Activated CD8-positive, alpha-beta memory T cell treated with anti-CD3 and anti-CD28 coated beads for 36 hours (primary cell): ENCODE measurements at regions not wholly inside any gene's neighbourhood (a gene's known extent, or its start where the extent isn't known, plus 50 kb on each side); places are given as distances from the start of the nearest gene placed in this dataset.

Source experiments
- CTCF ChIA-PET: fragments of 350-600 bp; sonication (Branson Sonifier 250); formaldehyde crosslinking; loops from one replicate; lab custom pipeline; 2021; ENCODE audit warnings: antibody characterized with exemption; lab: Charles Lee
- POLR2A ChIA-PET: fragments of 350-600 bp; sonication (Branson Sonifier 250); formaldehyde crosslinking; loops from one replicate; lab custom pipeline; 2021; ENCODE audit warnings: antibody characterized with exemption; lab: Charles Lee

DNA sequence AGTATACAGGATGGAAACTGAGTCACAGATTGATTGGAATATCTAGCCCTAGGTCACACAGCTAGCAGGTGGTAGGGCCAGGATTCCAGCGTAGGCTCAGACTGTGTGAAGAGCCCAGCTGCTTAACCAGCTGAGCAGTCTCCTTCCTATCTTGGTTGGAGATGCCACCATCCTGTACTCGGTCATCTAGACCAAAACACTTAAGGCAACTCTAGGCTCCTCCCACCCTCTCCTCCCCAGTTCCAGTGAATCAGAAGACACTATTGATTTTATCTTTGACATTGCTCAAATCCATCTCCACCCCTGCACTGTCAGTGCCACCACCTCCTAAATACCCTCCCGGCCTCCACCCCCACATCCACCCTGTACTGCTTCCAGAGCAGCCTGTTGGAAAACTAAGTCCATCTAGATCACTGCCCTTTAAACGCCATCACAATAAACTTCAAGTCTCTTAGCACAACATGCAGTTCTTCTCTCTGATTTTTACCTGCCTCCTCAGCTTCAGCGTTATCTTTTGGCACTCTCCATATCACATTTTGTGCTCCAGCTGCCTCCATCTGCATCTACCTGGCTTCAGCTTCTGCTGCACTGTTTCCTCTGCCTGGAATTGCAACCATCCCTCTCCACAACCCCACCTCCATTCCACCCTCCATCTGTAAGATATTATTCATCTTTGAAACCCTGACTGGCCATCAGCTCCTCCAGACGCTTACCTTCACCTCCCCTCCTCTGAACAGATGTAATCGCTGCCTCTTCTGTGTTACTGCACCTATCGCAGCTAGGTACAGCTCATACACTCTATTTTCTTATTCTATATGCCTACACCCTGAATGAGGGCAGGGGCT, 86.8 kb upstream of the ACP3 start:
- POLR2A ChIA-PET: no interaction called here
- CTCF ChIA-PET: no interaction called here

GRCh38 chr3:132231633-132232032, 85.6 kb upstream of the ACP3 start:
- ChIA-PET CTCF (no interaction called here), POLR2A (no interaction called here)

- POLR2A ChIA-PET: no interaction called here
- CTCF ChIA-PET: no interaction called here
Measured at GRCh38 chr3:132232231-132232792, 84.9 kb upstream of the ACP3 start.

DNA sequence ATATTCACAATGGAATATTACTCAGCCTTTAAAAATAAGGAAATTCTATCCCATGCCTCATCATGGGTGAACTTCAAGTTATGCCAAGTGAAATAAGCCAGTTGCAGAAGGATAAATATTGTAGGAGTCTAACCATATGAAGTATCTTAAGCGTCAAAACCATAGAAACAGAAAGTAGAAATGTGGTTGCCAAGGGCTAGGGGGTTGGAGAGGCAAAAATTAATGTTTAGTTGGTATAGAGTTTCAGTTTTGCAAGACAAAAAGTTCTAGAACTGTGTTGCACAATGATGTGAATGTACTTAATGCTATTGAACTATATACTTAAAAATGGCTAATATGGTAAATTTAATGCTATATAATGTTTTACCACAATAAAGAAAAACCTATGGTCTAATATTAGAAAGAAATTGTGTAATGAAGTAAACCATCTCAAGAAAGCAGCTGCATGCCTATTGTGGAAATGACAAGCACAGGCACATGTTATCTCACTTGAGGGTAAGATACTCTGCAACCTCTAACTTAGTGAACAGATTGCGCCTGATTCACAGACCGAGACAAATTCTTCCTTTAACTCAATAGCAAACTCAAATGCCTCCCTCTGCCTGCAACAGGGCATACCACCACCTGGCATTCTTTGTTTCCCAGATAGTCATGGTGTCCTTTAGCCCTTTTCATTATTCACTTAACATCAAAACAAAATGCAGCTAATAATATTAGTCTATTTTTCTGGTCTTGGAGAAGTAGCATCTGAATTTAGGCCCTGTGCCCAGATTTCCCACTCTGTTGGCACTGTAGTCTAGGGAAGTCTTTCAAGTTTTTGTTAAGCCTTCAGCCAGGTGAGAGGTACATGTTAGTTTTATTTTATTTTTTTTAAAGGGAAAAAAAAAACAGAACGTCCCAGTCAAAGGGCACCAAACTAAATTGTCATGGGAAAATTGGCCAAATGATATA, 80.2 kb upstream of the ACP3 start:
- ChIA-PET CTCF (no interaction called here), POLR2A (no interaction called here)

DNA sequence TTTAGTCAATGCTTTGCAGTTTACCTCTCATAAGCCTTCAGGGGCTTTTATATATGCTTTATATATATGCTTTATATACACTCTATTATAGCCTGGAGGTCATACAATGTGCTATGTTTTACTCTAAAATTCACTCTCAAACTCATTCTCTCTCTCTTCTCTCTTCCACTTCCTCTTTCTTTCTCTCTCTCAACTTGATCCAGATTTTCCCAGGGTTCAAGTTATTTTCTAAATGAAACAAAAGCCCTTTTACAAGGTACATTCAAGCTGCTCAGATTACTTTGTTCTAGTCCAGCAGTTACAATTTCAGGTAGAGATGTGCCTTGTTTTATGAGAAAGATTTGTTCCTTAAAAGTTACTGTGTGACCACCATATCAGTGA, 79.6 kb upstream of the ACP3 start:
- POLR2A ChIA-PET: no interaction called here
- CTCF ChIA-PET: no interaction called here

DNA sequence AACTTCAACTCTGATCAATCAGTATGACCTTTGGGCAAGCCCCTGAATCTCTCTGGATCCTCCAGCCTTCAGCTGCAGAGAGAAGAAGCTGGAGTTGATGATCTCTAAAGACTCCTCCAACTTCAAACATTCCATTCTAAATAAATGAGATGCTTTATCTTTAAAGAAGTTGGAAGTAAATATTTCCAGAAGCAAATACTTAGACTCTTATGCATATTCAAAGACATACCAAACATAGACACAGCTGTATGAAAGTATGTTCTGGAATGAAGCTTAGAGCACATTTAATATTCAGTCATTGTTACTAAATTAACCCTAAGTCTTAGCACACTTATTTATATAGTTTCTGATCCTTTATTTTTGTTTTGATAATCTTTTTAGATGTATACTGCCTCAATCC, 77.6 kb upstream of the ACP3 start:
- POLR2A ChIA-PET: no interaction called here
- CTCF ChIA-PET: no interaction called here

DNA sequence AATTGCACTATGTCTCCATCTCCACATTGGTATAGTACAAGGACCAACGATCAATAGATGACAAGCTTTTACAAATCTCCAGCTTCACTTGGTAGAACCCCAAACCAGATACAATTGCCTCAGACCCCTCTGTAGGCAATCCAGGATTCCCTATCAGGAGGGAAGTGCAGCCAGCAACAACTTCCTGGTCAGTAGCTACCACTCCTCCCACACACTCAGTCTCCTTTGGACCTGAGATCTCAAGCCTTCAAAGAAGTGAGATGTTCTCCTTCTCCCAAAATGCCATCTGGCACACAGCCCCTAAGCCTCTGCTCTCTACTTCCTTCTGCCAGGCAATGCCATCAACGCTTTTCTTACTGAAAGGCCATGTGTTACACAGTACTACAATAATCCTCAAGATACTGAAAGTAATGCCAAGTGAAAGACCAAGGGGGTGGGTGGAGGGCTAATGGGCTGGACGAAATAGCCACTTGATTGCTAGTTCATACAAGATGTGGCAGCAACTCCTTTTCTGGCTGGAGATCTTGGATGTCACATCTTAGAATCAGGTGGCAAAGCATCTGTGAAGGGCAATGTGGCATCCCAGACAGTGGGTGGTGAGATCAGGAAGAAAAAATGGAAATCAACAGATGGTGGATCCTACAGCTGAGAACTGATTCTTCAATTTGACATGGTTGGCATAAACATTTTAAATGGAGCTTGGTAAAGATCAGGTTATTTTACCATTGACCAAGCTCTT, 75.3 kb upstream of the ACP3 start:
- CTCF ChIA-PET: no interaction called here
- POLR2A ChIA-PET: no interaction called here

DNA sequence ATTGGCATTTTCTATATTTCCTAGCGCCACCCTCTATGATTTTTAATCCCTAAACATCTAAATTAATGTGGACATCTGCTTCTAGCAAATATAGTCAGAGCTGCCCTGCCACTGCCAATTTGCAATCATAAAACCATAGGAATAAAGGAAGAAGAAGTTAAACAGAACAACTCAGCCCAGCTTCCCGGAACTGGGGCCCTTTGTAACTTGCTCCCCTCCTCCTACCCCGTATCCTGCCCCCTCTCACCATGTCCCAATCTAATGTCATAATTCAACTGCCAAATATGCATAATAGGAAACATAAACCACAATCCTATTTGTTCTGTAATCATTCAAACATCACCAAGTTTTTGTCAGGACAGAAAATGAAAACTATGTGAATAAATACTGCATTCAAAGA, 74.4 kb upstream of the ACP3 start:
- CTCF ChIA-PET: no interaction called here
- POLR2A ChIA-PET: no interaction called here

DNA sequence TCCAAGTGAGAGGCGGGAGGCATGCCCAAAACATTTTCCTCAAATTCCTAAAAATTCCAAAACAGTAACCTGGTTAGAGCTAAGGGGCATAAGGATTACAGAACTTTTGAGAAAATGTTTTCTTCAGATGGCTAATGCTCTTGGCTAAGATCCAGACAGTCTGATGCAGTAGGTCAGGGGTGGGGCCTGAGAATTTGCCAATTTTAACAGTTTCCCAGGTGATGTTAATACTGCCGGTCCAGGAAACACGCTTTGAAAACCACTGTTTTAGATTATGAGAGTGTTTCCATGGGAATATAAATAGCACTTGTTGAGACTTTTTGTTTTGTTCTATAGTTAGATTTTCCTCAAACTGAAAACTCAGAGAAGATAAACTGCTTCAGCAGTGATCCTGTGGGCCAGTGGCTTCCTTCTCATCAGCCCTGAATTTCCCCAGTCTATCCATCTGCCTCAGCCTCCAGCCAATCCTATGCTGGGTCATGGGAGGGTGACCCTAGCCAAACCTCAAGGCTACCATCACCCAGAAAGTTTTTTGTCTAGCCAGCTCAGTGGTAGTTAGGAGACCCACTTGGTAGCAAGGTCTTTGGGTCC, 71.6 kb upstream of the ACP3 start:
- ChIA-PET CTCF (no interaction called here), POLR2A (no interaction called here)

DNA sequence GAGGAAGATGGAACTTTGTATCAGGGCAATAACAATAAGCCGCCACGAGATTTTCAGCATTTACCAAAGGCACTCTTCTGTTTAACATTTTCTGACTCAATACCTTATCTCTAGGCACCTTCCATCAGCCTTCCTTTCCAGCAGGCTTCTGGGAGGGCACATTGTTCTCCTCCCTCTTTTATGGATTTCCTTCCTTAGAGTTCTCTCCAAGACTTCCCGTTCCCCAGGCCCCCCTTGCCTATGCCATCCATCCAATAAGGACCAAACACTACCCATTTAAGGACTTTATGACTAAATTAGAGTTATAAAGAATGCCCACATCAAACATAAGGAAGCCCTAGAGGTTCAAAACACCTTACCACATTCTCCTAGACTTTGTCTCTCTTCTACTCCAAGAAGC, 71.0 kb upstream of the ACP3 start:
- POLR2A ChIA-PET: no interaction called here
- CTCF ChIA-PET: no interaction called here

DNA sequence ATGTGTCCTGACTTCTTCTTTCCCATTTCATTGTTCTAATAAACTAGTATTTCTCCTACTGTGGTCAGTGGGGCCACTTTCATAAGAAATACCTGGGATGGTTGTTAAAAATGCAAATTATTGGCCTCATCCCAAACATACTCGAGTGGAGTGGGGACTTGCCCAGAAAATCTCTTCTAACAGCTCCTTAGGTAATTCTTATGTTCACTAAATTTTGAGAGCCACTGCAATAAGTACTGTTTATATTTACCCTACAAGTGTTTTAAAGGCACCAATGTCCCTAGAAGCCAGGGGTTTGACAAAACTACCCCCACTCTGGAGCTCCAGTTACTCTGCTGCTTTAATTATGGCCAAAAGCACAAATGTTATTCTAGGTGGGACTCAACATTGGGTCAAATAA, 70.0 kb upstream of the ACP3 start:
- ChIA-PET CTCF (no interaction called here), POLR2A (no interaction called here)

GRCh38 chr3:132248490-132248889, 68.7 kb upstream of the ACP3 start:
- POLR2A ChIA-PET: no interaction called here
- CTCF ChIA-PET: no interaction called here

DNA sequence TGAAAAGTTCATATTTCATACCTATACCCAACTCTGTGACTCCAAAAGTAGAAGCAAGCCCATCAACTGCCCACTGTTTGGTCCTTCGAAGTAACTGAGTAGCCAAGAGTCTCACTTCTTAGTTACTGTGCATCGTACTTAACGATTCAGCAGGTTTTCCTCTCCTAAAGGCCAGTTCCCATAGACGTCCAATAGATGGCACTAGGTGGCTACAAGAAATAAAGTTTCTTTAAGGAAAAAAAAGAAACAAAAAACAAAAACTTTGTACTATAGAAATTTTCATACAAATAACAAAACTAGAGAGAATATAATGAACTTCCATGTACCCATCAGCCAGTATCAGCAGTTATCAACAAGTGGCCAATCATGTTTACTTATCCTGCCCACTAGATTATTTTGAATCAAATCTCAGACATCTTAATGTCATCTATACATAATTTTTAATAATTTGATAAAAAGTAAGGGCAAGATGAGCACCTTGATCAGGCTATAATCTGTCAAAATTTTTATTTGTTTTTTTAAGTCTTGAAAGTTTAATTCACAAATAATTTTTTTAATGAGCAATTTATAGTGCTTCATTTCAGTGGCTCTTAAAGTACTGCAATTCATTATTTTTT, 63.8 kb upstream of the ACP3 start:
- ChIA-PET POLR2A (no interaction called here), CTCF (no interaction called here)

DNA sequence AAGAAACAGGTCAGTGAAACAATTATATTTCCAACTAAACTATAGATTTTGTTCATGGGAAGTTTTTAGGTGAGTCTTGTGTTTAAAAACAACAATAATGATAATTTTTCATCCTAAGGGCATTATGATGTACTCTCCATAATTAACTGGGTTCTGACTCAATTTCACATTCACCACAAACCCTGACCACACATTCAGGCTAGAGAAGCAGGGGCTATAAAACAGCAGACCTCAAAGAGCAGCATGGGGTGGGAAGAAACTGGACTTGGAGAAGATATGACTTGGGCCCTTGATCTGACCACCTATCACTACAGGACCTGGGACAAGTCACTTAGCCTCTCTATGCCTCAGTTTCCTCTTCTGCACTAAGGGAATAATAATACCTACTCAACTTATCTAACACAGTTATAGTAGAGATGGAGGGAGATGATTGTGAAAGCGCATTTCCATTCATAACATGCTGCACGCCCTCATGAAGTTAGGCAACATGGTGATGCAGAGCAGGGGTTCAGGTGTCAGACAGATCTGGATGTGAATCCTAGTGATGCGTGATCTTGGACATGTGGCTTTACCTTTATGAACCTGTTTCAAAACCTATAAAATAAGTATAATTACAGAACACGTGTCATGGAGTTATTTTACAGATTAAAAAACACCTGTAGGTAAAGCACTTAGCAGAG, 63.0 kb upstream of the ACP3 start:
- ChIA-PET CTCF (interaction anchor here (1.0 kb wide), 1 partner anchor 89 kb away, joined by 4 read pairs; no protein-coding TSS in a partner anchor), POLR2A (no interaction called here)

DNA sequence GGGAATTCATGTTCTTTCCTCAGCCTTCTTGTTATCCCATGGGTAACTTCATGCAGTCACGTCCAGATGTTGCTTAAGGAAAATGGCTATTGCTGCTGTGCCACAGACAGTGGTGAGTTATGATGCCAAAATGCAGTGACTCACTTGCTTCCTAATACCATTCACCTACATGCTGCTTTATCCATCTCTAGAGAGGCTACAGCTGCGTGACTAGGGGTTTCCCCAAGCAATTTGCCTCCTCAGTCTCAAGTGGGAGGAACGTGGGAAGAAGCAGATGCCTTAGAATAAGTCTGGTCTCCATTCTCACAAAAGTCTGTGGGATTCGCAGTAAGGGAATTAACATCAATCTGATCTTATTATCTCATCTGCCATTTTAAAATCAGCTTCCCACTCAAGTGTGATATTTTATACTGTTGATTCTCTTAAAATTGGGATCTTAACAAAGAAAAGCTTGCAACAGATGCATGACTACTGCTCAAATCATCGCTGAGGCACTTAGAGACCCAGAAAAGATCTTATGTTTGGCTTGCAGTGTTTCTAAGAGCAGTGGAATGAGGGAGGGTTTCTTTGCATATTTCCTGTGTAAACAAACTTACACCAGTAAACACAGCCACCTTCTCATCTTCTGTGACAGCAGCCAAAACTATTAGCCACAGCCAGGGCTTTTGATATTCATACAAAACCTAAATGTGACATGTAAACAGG, 62.0 kb upstream of the ACP3 start:
- CTCF ChIA-PET: interaction anchor here (1.0 kb wide), 1 partner anchor 88 kb away, joined by 4 read pairs; no protein-coding TSS in a partner anchor
- POLR2A ChIA-PET: no interaction called here

DNA sequence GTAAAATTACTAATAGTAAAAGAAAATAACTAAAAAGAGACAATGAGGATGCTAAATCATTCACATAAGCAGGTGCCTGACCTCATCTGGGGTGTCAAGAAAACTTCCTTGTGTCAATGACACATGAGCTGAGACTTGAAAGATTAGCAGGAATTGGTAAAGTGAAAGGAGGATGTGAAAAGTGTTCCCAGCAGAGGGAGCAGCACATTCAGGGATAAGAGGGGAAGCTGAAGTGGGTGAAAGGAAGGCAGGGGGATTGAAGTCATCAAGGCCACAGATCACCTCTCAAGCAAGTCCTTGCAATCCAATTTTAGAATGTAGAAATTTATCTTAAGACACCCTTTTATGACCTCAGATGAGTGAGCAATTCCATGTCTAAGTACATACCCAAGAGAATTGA, 60.2 kb upstream of the ACP3 start:
- ChIA-PET POLR2A (no interaction called here), CTCF (no interaction called here)

DNA sequence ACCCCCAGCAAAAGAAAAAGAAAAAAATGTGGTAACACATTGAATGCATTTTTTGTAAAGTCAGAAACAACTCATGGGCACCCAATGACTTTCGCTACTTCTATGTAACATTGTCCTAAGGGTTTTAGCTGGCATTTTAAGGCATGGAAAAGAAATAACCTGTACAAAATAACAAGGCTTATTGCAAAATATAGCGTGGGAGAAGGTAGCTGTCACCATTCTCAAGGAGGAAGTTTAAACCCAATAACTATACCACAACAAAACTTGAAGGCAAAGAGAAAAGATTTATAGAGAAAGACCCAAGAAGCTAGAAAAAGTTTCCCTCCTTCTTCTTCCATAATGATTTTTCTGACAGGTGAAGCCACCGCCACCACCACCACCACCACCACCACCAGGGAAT, 55.7 kb upstream of the ACP3 start:
- ChIA-PET CTCF (no interaction called here), POLR2A (no interaction called here)

DNA sequence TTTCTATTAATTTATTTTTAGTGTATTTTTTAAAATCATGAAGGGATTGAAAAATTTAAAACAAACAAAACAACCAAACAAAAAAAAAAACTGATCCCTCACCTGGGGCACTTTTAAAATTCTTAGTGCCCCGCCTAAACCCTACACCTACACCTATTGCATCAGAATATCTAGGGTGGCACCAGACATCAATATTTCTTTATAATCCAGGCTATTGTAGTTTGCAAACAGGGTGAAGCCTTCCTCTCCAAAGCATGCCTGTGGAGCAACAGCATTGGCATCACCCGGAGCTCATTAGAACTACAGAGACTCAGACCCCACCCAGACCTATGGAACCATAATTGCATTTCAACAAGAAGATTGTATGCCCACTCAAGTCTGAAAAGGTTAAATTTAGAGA, 54.9 kb upstream of the ACP3 start:
- ChIA-PET CTCF (no interaction called here), POLR2A (no interaction called here)
